ENCODE measurements at regions not wholly inside any gene's neighbourhood (a gene's known extent, or its start where the extent isn't known, plus 50 kb on each side); places are given as distances from the start of the nearest gene placed in this dataset.

DNA sequence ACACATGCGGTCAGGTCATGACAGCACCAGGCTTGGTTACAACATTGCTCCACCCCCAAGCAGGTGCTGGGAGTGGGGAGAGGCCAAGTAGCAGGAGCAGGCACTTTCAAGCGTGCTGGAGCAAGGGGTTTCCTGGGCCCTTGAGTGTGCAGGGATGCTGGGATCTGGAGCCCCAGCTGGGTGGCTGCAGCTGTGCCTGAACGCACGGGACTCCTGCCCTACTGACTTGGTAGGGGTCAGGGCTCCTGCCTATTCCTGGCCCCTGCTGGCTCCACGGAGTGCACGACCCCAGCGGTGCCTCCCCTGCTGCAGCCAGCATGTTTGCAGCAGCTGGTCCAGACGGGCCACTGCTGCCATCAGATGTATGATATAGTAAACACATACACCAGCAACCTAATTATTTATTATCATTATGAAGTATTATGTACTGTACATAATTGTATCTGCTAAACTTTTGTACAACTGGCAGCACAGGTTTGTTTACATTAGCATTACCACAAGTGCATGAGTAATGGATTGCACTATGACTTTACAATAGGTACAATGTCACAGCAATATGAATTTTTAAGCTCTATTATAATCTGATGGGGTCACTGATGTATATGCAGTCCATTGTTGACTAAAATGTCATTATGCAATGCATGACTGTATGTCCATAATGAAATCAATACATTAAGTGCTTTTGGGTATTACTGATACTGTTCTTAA, 620.6 kb downstream of the RAPGEF2 start:
- DNase-seq (ENCODE audit: low read depth, low spot score), result no peak
- Histone ChIP-seq H3K4me3 (ENCODE audit: control insufficient read depth in 2 of 3, extremely low read depth in 1 of 3, insufficient read depth in 2 of 3, low read depth in 1 of 3, low read length in 3 of 3) (no peak overlapping the region), H3K9ac (ENCODE audit: control insufficient read depth, extremely low read depth, insufficient read depth, low read length) (no peak overlapping the region), H3K27ac (ENCODE audit: control insufficient read depth, insufficient read depth, low read length) (no peak overlapping the region), H3K4me1 (ENCODE audit: control insufficient read depth, extremely low read depth, insufficient read depth, low read length) (no peaks in the 10 kb centered on the region), H3K79me2 (ENCODE audit: control insufficient read depth, insufficient read depth, low read length) (no peaks in the 10 kb centered on the region), H3K36me3 (ENCODE audit: control insufficient read depth in 2 of 2, extremely low read depth in 1 of 2, insufficient read depth in 2 of 2, low read length in 2 of 2) (no peaks in the 10 kb centered on the region), H3K9me1 (ENCODE audit: control insufficient read depth, extremely low read depth, insufficient read depth, low read length) (no peaks in the 10 kb centered on the region), H2AFZ (ENCODE audit: control insufficient read depth, low read length) (no peak overlapping the region), H3K27me3 (ENCODE audit: control insufficient read depth, extremely low read depth, insufficient read depth, low read length) (no peaks in the 10 kb centered on the region), H4K20me1 (ENCODE audit: control insufficient read depth, extremely low read depth, insufficient read depth, low read length) (no peaks in the 10 kb centered on the region), H3K9me3 (ENCODE audit: control insufficient read depth, low read depth, low read length) (no peaks in the 10 kb centered on the region), H3K4me2 (ENCODE audit: control insufficient read depth, extremely low read depth, insufficient read depth, low read depth, low read length) (no peak overlapping the region)
- dilution Hi-C loops (cut with MboI; ENCODE audit: extremely low pct_ligation_motif_present, low sequenced_read_pairs), result no loop called here
- TF ChIP-seq CTCF (optimal IDR thresholded peaks at IDR 0.05 in 1 of 3, IDR thresholded peaks at IDR 0.05 in 1 of 3, conservative IDR thresholded peaks at IDR 0.05 in 1 of 3; ENCODE audit: extremely low read depth in 1 of 3, insufficient read depth in 2 of 3, low read length in 3 of 3) (no peak), EZH2 (IDR thresholded peaks at IDR 0.05; ENCODE audit: low read length) (no peak)
- no peak for FAIRE-seq

DNA sequence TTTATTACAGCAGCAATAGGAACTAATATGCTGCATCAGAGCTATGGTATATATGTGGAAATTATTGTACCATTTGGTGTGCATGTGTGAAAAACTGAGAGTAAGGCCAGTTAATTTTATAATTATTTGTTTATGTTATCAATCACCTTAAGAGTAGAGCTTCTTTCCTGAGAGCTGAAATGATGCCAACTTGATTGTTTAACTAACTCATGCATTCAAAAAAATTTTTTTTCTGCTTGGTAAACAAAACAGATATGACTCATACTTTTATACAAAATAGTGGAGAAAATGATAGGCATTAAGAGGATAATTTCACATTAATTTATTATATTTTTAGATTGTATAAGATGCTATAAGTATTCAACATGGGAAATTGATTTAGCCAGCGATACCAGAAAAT, 622.7 kb downstream of the RAPGEF2 start:
- FAIRE-seq (no peak), DNase-seq (ENCODE audit: low read depth, low spot score) (no peak)
- Histone ChIP-seq H3K36me3 (ENCODE audit: control insufficient read depth in 2 of 2, extremely low read depth in 1 of 2, insufficient read depth in 2 of 2, low read length in 2 of 2) (no peaks in the 10 kb centered on the region), H3K27ac (ENCODE audit: control insufficient read depth, insufficient read depth, low read length) (no peak overlapping the region), H3K9me3 (ENCODE audit: control insufficient read depth, low read depth, low read length) (no peaks in the 10 kb centered on the region), H2AFZ (ENCODE audit: control insufficient read depth, low read length) (no peak overlapping the region), H3K9me1 (ENCODE audit: control insufficient read depth, extremely low read depth, insufficient read depth, low read length) (no peaks in the 10 kb centered on the region), H3K79me2 (ENCODE audit: control insufficient read depth, insufficient read depth, low read length) (no peaks in the 10 kb centered on the region), H3K4me2 (ENCODE audit: control insufficient read depth, extremely low read depth, insufficient read depth, low read depth, low read length) (no peak overlapping the region), H4K20me1 (ENCODE audit: control insufficient read depth, extremely low read depth, insufficient read depth, low read length) (no peaks in the 10 kb centered on the region), H3K9ac (ENCODE audit: control insufficient read depth, extremely low read depth, insufficient read depth, low read length) (no peak overlapping the region), H3K27me3 (ENCODE audit: control insufficient read depth, extremely low read depth, insufficient read depth, low read length) (no peaks in the 10 kb centered on the region), H3K4me1 (ENCODE audit: control insufficient read depth, extremely low read depth, insufficient read depth, low read length) (no peaks in the 10 kb centered on the region), H3K4me3 (ENCODE audit: control insufficient read depth in 2 of 3, extremely low read depth in 1 of 3, insufficient read depth in 2 of 3, low read depth in 1 of 3, low read length in 3 of 3) (no peak overlapping the region)
- dilution Hi-C loops (cut with MboI; ENCODE audit: extremely low pct_ligation_motif_present, low sequenced_read_pairs), result no loop called here
- TF ChIP-seq EZH2 (IDR thresholded peaks at IDR 0.05; ENCODE audit: low read length), result no peak
- TF ChIP-seq CTCF (optimal IDR thresholded peaks at IDR 0.05 in 1 of 3, IDR thresholded peaks at IDR 0.05 in 1 of 3, conservative IDR thresholded peaks at IDR 0.05 in 1 of 3; ENCODE audit: extremely low read depth in 1 of 3, insufficient read depth in 2 of 3, low read length in 3 of 3), result no peak

Measured in keratinocyte (primary cell).